ENCODE measurements at regions not wholly inside any gene's neighbourhood (a gene's known extent, or its start where the extent isn't known, plus 50 kb on each side); places are given as distances from the start of the nearest gene placed in this dataset.

DNA sequence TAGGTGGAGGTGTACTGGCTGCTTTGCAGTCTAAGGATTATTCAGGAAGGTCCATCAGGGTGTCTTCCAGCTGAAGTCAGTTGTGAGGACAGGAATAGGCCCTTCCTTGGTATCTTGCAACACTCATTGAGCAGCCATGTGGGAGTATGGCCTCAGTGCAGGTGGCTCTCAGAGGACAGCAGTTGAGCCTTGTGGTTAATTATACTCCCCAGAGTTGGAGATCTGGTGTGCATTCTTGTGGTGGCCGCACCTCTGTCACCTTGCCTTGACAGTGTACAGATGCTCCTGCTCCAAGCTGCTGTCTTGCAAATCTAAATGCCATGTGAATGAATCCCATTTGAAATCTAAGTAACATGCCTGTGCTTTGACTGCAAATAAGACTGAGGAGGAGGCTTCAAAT lies 339.9 kb upstream of the BCHE start:
- Histone ChIP-seq H3F3A (replicated peaks; ENCODE audit: insufficient read depth) (no peaks in the 10 kb centered on the region), H3K4me3 (ENCODE audit: low read depth in 2 of 2, low read length in 1 of 2) (no peak overlapping the region), H3K79me2 (ENCODE audit: insufficient read depth) (no peaks in the 10 kb centered on the region), H3K9ac (no peak overlapping the region), H2AFZ (ENCODE audit: low read depth) (no peak overlapping the region), H3K27me3 (ENCODE audit: insufficient read depth) (no peaks in the 10 kb centered on the region), H4K20me1 (ENCODE audit: insufficient read depth) (no peaks in the 10 kb centered on the region), H3K27ac (ENCODE audit: low read depth in 2 of 2, low read length in 1 of 2) (no peak overlapping the region), H3K4me1 (ENCODE audit: control insufficient read depth in 1 of 2, insufficient read depth in 2 of 2, low read depth in 1 of 2, low read length in 1 of 2) (no peaks in the 10 kb centered on the region), H3K4me2 (no peak overlapping the region), H3K9me2 (no peaks in the 10 kb centered on the region), H3K9me3 (no peaks in the 10 kb centered on the region), H3K36me3 (replicated peaks in 1 of 2; ENCODE audit: control insufficient read depth in 1 of 2, insufficient read depth in 2 of 2, low read length in 1 of 2) (no peaks in the 10 kb centered on the region)
- POLR2A ChIA-PET = no interaction called here
- TF ChIP-seq EP300 (IDR thresholded peaks at IDR 0.05; ENCODE audit: borderline replicate concordance in 1 of 2, low read depth in 1 of 2, low read length in 1 of 2) (no peak), GATA2 (CRISPR knock-in tag; IDR thresholded peaks at IDR 0.05) (no peak), MXI1 (IDR thresholded peaks at IDR 0.05; ENCODE audit: low read depth, low read length) (no peak), JUND (IDR thresholded peaks at IDR 0.05) (no peak), NRF1 (IDR thresholded peaks at IDR 0.05; ENCODE audit: low read depth, low read length) (no peak), TCF12 (IDR thresholded peaks at IDR 0.05) (no peak), TAF1 (IDR thresholded peaks at IDR 0.05; ENCODE audit: borderline replicate concordance, low read depth, low read length) (no peak), RAD21 (IDR thresholded peaks at IDR 0.05; ENCODE audit: low read length) (no peak)
- TF ChIP-seq, protein P1, sequence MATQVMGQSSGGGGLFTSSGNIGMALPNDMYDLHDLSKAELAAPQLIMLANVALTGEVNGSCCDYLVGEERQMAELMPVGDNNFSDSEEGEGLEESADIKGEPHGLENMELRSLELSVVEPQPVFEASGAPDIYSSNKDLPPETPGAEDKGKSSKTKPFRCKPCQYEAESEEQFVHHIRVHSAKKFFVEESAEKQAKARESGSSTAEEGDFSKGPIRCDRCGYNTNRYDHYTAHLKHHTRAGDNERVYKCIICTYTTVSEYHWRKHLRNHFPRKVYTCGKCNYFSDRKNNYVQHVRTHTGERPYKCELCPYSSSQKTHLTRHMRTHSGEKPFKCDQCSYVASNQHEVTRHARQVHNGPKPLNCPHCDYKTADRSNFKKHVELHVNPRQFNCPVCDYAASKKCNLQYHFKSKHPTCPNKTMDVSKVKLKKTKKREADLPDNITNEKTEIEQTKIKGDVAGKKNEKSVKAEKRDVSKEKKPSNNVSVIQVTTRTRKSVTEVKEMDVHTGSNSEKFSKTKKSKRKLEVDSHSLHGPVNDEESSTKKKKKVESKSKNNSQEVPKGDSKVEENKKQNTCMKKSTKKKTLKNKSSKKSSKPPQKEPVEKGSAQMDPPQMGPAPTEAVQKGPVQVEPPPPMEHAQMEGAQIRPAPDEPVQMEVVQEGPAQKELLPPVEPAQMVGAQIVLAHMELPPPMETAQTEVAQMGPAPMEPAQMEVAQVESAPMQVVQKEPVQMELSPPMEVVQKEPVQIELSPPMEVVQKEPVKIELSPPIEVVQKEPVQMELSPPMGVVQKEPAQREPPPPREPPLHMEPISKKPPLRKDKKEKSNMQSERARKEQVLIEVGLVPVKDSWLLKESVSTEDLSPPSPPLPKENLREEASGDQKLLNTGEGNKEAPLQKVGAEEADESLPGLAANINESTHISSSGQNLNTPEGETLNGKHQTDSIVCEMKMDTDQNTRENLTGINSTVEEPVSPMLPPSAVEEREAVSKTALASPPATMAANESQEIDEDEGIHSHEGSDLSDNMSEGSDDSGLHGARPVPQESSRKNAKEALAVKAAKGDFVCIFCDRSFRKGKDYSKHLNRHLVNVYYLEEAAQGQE (IDR thresholded peaks at IDR 0.05; ENCODE audit: low read depth, low read length) = no peak
- TF ChIP-seq, protein P2, sequence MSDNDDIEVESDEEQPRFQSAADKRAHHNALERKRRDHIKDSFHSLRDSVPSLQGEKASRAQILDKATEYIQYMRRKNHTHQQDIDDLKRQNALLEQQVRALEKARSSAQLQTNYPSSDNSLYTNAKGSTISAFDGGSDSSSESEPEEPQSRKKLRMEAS (IDR thresholded peaks at IDR 0.05; ENCODE audit: low read depth) = no peak
- CTCF ChIA-PET = no interaction called here
- 30% methylated on average over 1 of the region's 1 CpG for WGBS (ENCODE audit: low lambda C conversion rate)
- DNase-seq = no peak

DNA sequence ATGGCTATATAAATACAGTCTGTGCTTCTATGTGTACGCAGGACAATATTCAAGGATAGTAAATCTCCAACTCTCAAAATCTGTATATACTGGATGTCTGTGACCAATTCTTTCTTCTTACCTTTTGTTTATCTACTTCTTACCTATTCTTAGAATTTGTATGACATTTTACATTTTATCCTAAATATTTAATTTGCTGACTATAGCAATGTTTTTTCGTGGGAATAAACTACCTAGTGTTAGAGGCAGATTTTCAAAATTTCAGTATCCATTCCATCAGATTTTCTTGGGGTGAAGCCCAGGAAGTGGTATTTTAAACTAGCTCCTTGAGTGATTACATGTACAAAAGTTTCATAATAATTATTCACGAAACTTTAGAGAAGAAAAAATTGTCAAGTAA lies 334.5 kb upstream of the BCHE start:
- Histone ChIP-seq H2AFZ (ENCODE audit: low read depth) (no peak overlapping the region), H3K27me3 (ENCODE audit: insufficient read depth) (no peaks in the 10 kb centered on the region), H3K4me3 (ENCODE audit: low read depth in 2 of 2, low read length in 1 of 2) (no peak overlapping the region), H3K27ac (ENCODE audit: low read depth in 2 of 2, low read length in 1 of 2) (no peak overlapping the region), H3K4me2 (no peak overlapping the region), H3K4me1 (ENCODE audit: control insufficient read depth in 1 of 2, insufficient read depth in 2 of 2, low read depth in 1 of 2, low read length in 1 of 2) (no peaks in the 10 kb centered on the region), H3K79me2 (ENCODE audit: insufficient read depth) (no peaks in the 10 kb centered on the region), H3K9me3 (no peaks in the 10 kb centered on the region), H4K20me1 (ENCODE audit: insufficient read depth) (no peaks in the 10 kb centered on the region), H3F3A (replicated peaks; ENCODE audit: insufficient read depth) (no peaks in the 10 kb centered on the region), H3K9ac (no peak overlapping the region), H3K36me3 (replicated peaks in 1 of 2; ENCODE audit: control insufficient read depth in 1 of 2, insufficient read depth in 2 of 2, low read length in 1 of 2) (no peaks in the 10 kb centered on the region), H3K9me2 (no peaks in the 10 kb centered on the region)
- DNase-seq = no peak
- POLR2A ChIA-PET = no interaction called here
- CTCF ChIA-PET = no interaction called here
- TF ChIP-seq, protein P3, sequence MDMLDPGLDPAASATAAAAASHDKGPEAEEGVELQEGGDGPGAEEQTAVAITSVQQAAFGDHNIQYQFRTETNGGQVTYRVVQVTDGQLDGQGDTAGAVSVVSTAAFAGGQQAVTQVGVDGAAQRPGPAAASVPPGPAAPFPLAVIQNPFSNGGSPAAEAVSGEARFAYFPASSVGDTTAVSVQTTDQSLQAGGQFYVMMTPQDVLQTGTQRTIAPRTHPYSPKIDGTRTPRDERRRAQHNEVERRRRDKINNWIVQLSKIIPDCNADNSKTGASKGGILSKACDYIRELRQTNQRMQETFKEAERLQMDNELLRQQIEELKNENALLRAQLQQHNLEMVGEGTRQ (IDR thresholded peaks at IDR 0.05; ENCODE audit: borderline replicate concordance, low read depth, low read length) = no peak
- TF ChIP-seq ELF1 (IDR thresholded peaks at IDR 0.05) (no peak), NRF1 (IDR thresholded peaks at IDR 0.05; ENCODE audit: low read depth, low read length) (no peak), RXRA (IDR thresholded peaks at IDR 0.05; ENCODE audit: borderline replicate concordance, low read depth) (no peak), FOXM1 (IDR thresholded peaks at IDR 0.05; ENCODE audit: low read depth) (no peak), GATA2 (CRISPR knock-in tag; IDR thresholded peaks at IDR 0.05) (no peak), JUND (IDR thresholded peaks at IDR 0.05) (no peak)
- TF ChIP-seq, protein P4, sequence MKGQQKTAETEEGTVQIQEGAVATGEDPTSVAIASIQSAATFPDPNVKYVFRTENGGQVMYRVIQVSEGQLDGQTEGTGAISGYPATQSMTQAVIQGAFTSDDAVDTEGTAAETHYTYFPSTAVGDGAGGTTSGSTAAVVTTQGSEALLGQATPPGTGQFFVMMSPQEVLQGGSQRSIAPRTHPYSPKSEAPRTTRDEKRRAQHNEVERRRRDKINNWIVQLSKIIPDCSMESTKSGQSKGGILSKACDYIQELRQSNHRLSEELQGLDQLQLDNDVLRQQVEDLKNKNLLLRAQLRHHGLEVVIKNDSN (IDR thresholded peaks at IDR 0.05; ENCODE audit: borderline replicate concordance, low read depth) = no peak
- TF ChIP-seq, protein P5, sequence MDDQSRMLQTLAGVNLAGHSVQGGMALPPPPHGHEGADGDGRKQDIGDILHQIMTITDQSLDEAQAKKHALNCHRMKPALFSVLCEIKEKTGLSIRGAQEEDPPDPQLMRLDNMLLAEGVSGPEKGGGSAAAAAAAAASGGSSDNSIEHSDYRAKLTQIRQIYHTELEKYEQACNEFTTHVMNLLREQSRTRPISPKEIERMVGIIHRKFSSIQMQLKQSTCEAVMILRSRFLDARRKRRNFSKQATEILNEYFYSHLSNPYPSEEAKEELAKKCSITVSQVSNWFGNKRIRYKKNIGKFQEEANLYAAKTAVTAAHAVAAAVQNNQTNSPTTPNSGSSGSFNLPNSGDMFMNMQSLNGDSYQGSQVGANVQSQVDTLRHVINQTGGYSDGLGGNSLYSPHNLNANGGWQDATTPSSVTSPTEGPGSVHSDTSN (IDR thresholded peaks at IDR 0.05) = no peak
- WGBS (ENCODE audit: low lambda C conversion rate) = 28% methylated on average over 3 of the region's 3 CpGs
